ENCODE measurements at regions not wholly inside any gene's neighbourhood (a gene's known extent, or its start where the extent isn't known, plus 50 kb on each side); places are given as distances from the start of the nearest gene placed in this dataset.

GRCh38 chr12:105469211-105469610 lies 138.7 kb downstream of the C12orf75 start:
- no peak for TF ChIP-seq CTCF (IDR thresholded peaks at IDR 0.05; ENCODE audit: insufficient read depth, low read length, poor library complexity, severe bottlenecking)
- TF ChIP-seq EZH2phosphoT487 (conservative IDR thresholded peaks at IDR 0.05; ENCODE audit: low read length) = no peak
